SK-N-SH (cell line): ENCODE measurements at regions not wholly inside any gene's neighbourhood (a gene's known extent, or its start where the extent isn't known, plus 50 kb on each side); places are given as distances from the start of the nearest gene placed in this dataset.

Experiments
- CTCF ChIA-PET: fragments of 300-600, 350-600 bp; formaldehyde crosslinking; extraction: SDS; loops from one replicate; lab custom pipeline; 2021; lab: Yijun Ruan, JAX
- POLR2A ChIA-PET: fragments of 350-600 bp; sonication (Branson Sonifier 250); formaldehyde crosslinking; extraction: SDS; loops from one replicate; lab custom pipeline; 2020; ENCODE audit warnings: antibody characterized with exemption, inconsistent platforms; lab: Yijun Ruan, JAX
- DNase-seq: peaks from one replicate; pipeline ENCODE4 v3.0.0; 2012
- H2AFZ ChIP-seq: fragments of 200-600 bp; sonication (generic); 2 replicates; pipeline ENCODE4 v1.8.1; 2016; ENCODE audit warnings: antibody characterized with exemption, mild to moderate bottlenecking, low read depth
- H3F3A ChIP-seq: fragments of 200-600 bp; sonication (generic); replicated peaks from 2 replicates; pipeline ENCODE3; 2016; ENCODE audit warnings: antibody characterized with exemption, mild to moderate bottlenecking; ENCODE audit not compliant: insufficient read depth
- H3K27ac ChIP-seq, 2 experiments: fragments of 200-500 bp in 1 of 2; fragments of 200-600 bp in 1 of 2; sonication (Bioruptor generic) in 1 of 2; sonication (generic), shearing (Covaris generic) in 1 of 2; 2 replicates each; pipeline versions ENCODE4 v1.5.1 to v1.6.1; 2014 to 2016; ENCODE audit warnings: low read depth in 2 of 2, inconsistent platforms in 1 of 2, low read length in 1 of 2, mild to moderate bottlenecking in 1 of 2, mixed read lengths in 1 of 2
- H3K27me3 ChIP-seq: fragments of 200-600 bp; sonication (generic), shearing (Covaris generic); 2 replicates; pipeline ENCODE4 v1.6.1; 2016; ENCODE audit warnings: mixed run types; ENCODE audit not compliant: insufficient read depth
- H3K36me3 ChIP-seq, 2 experiments: fragments of 200-500 bp in 1 of 2; fragments of 200-600 bp in 1 of 2; sonication (Bioruptor generic) in 1 of 2; sonication (generic) in 1 of 2; replicated peaks in 1 of 2; 2 replicates each; pipeline versions ENCODE3 to v1.5.1; 2014 to 2016; ENCODE audit warnings: low read length in 1 of 2, mild to moderate bottlenecking in 1 of 2; ENCODE audit not compliant: insufficient read depth in 2 of 2, control insufficient read depth in 1 of 2
- H3K4me1 ChIP-seq, 2 experiments: fragments of 200-500 bp in 1 of 2; fragments of 200-600 bp in 1 of 2; sonication (Bioruptor generic) in 1 of 2; sonication (generic), shearing (Covaris generic) in 1 of 2; 2 replicates each; pipeline versions ENCODE4 v1.5.1 to v1.6.1; 2014 to 2016; ENCODE audit warnings: low read depth in 1 of 2, low read length in 1 of 2, mixed run types in 1 of 2; ENCODE audit not compliant: insufficient read depth in 2 of 2, control insufficient read depth in 1 of 2
- H3K4me2 ChIP-seq: fragments of 200-600 bp; sonication (generic), shearing (Covaris generic); 2 replicates; pipeline ENCODE4 v1.6.1; 2017; ENCODE audit warnings: mixed run types
- H3K4me3 ChIP-seq, 2 experiments: fragments of 200-500 bp in 1 of 2; fragments of 200-600 bp in 1 of 2; sonication (Bioruptor generic) in 1 of 2; sonication (generic), shearing (Covaris generic) in 1 of 2; 2 replicates each; pipeline versions ENCODE4 v1.5.1 to v1.8.1; 2014 to 2016; ENCODE audit warnings: low read depth in 2 of 2, inconsistent platforms in 1 of 2, low read length in 1 of 2, mild to moderate bottlenecking in 1 of 2, mixed read lengths in 1 of 2, moderate library complexity in 1 of 2
- H3K79me2 ChIP-seq: fragments of 200-600 bp; sonication (generic); 2 replicates; pipeline ENCODE4 v1.8.1; 2017; ENCODE audit warnings: mild to moderate bottlenecking; ENCODE audit not compliant: insufficient read depth
- H3K9ac ChIP-seq: fragments of 200-600 bp; sonication (generic); 2 replicates; pipeline ENCODE4 v1.6.1; 2017; ENCODE audit warnings: mixed run types
- H3K9me2 ChIP-seq: fragments of 200-600 bp; sonication (generic); 2 replicates; pipeline ENCODE4 v1.6.1; 2017; ENCODE audit warnings: mixed run types
- H3K9me3 ChIP-seq: fragments of 200-600 bp; sonication (generic); 2 replicates; pipeline ENCODE4 v1.6.1; 2017; ENCODE audit warnings: mixed run types, mild to moderate bottlenecking, moderate library complexity
- H4K20me1 ChIP-seq: fragments of 200-600 bp; sonication (generic); 2 replicates; pipeline ENCODE4 v1.6.1; 2017; ENCODE audit warnings: mild to moderate bottlenecking, mixed run types; ENCODE audit not compliant: insufficient read depth
- CHD2 ChIP-seq: fragments of 150-350 bp; IDR thresholded peaks from 2 replicates; pipeline ENCODE4 v1.6.1; 2018; ENCODE audit warnings: low read length; ENCODE audit not compliant: partially characterized antibody
- ELF1 ChIP-seq: IDR thresholded peaks from 2 replicates; pipeline ENCODE4 v1.4.0; 2012
- EP300 ChIP-seq, 2 experiments: IDR thresholded peaks; 2 replicates each; pipeline versions ENCODE4 v1.4.0 to v1.6.1; 2012; ENCODE audit warnings: borderline replicate concordance in 1 of 2, low read depth in 1 of 2, low read length in 1 of 2
- EZH2phosphoT487 ChIP-seq: fragments of 200-600 bp; sonication (generic); IDR thresholded peaks from 2 replicates; pipeline ENCODE4 v1.6.1; 2017; ENCODE audit warnings: low read depth, mixed run types, mild to moderate bottlenecking, antibody characterized with exemption, moderate library complexity, borderline replicate concordance
- FOSL2 ChIP-seq: IDR thresholded peaks from 2 replicates; pipeline ENCODE4 v1.4.0; 2012; ENCODE audit warnings: low read depth, mild to moderate bottlenecking, moderate library complexity, borderline replicate concordance
- FOXJ3 ChIP-seq: sonication (generic); formaldehyde crosslinking; IDR thresholded peaks from 2 replicates; pipeline ENCODE4 v1.5.1; 2020; ENCODE audit warnings: mild to moderate bottlenecking, missing genetic modification reagents
- FOXM1 ChIP-seq: IDR thresholded peaks from 2 replicates; pipeline ENCODE4 v1.4.0; 2012; ENCODE audit warnings: low read depth, mild to moderate bottlenecking
- GABPA ChIP-seq: IDR thresholded peaks from 2 replicates; pipeline ENCODE4 v1.4.0; 2012; ENCODE audit warnings: low read depth, mild to moderate bottlenecking
- IRF3 ChIP-seq: fragments of 150-350 bp; IDR thresholded peaks from 2 replicates; pipeline ENCODE4 v1.6.1; 2016; ENCODE audit warnings: mild to moderate bottlenecking, low read depth, low read length
- MAX ChIP-seq: IDR thresholded peaks from 2 replicates; pipeline ENCODE4 v1.4.0; 2012; ENCODE audit warnings: low read depth
- MEF2A ChIP-seq: IDR thresholded peaks from 2 replicates; pipeline ENCODE4 v1.4.0; 2012; ENCODE audit warnings: low read depth, borderline replicate concordance
- MXI1 ChIP-seq: IDR thresholded peaks from 2 replicates; pipeline ENCODE4 v1.6.1; 2012; ENCODE audit warnings: mild to moderate bottlenecking, low read depth, low read length, improper control_type of control experiment
- NFIC ChIP-seq: IDR thresholded peaks from 2 replicates; pipeline ENCODE4 v1.4.0; 2012; ENCODE audit warnings: borderline replicate concordance
- NRF1 ChIP-seq: IDR thresholded peaks from 2 replicates; pipeline ENCODE4 v1.6.1; 2012; ENCODE audit warnings: low read depth, mild to moderate bottlenecking, low read length
- PBX3 ChIP-seq: IDR thresholded peaks from 2 replicates; pipeline ENCODE4; 2012
- POLR2AphosphoS5 ChIP-seq: IDR thresholded peaks from 2 replicates; pipeline ENCODE4 v1.6.1; 2012; ENCODE audit warnings: low read depth, low read length
- RCOR1 ChIP-seq: fragments of 150-350 bp; IDR thresholded peaks from 2 replicates; pipeline ENCODE4 v1.6.1; 2017; ENCODE audit warnings: antibody characterized with exemption, low read length
- RFX5 ChIP-seq: IDR thresholded peaks from 2 replicates; pipeline ENCODE4 v1.6.1; 2012; ENCODE audit warnings: mild to moderate bottlenecking, improper control_type of control experiment, low read length
- SIN3A ChIP-seq: IDR thresholded peaks from 2 replicates; pipeline ENCODE4 v1.6.1; 2012; ENCODE audit warnings: low read depth, mild to moderate bottlenecking, low read length, moderate library complexity, borderline replicate concordance
- SMC3 ChIP-seq: IDR thresholded peaks from 2 replicates; pipeline ENCODE4 v1.6.1; 2012; ENCODE audit warnings: low read depth, low read length, improper control_type of control experiment
- TAF1 ChIP-seq: IDR thresholded peaks from 2 replicates; pipeline ENCODE4 v1.6.1; 2012; ENCODE audit warnings: low read depth, mild to moderate bottlenecking, low read length, moderate library complexity, borderline replicate concordance
- TCF12 ChIP-seq: IDR thresholded peaks from 2 replicates; pipeline ENCODE4 v1.4.0; 2012
- TEAD4 ChIP-seq: IDR thresholded peaks from 2 replicates; pipeline ENCODE4 v1.4.0; 2012; ENCODE audit warnings: mild to moderate bottlenecking, borderline replicate concordance; ENCODE audit not compliant: insufficient read depth
- WGBS: methylation state at CpG from one replicate; pipeline ENCODE4 v1.1.6; 2017; ENCODE audit warnings: low lambda C conversion rate; 5-methylcytosine and 5-hydroxymethylcytosine counted together

GRCh38 chr5:88948746-88949600, 66.0 kb upstream of the MEF2C start:
- no peaks in the 10 kb centered on the region for H3K27me3 ChIP-seq
- WGBS = 58% methylated on average over 2 of the region's 2 CpGs
- H3K79me2 ChIP-seq = no peaks in the 10 kb centered on the region
- no peak for DNase-seq
- H3K4me2 ChIP-seq = no peak overlapping the region
- H2AFZ ChIP-seq = no peak overlapping the region
- no peak for TF ChIP-seq GABPA
- TF ChIP-seq MEF2A = no peak
- TF ChIP-seq MAX = no peak
- TF ChIP-seq POLR2AphosphoS5 = no peak
- no peak for TF ChIP-seq FOXJ3 (CRISPR knock-in tag)
- no peak for TF ChIP-seq PBX3
- no peak for TF ChIP-seq EZH2phosphoT487
- TF ChIP-seq SMC3 = no peak
- TF ChIP-seq FOXM1 = no peak
- no peak for TF ChIP-seq TCF12
- no peak for TF ChIP-seq NRF1
- TF ChIP-seq RFX5 = no peak
- no peak for TF ChIP-seq FOSL2
- no peak for TF ChIP-seq ELF1
- TF ChIP-seq TAF1 = no peak
- TF ChIP-seq, all 33 proteins: peak for 0
- no peaks in the 10 kb centered on the region for H3K9me3 ChIP-seq
- H3F3A ChIP-seq = no peaks in the 10 kb centered on the region
- POLR2A ChIA-PET = no interaction called here
- peaks cover 0 to 3% of the 10 kb centered on the region in 2 experiments; a peak in 2 of 4 replicates for H3K4me1 ChIP-seq
- H3K4me3 ChIP-seq = no peak overlapping the region
- no peak overlapping the region for H3K27ac ChIP-seq
- no peaks in the 10 kb centered on the region for H4K20me1 ChIP-seq
- H3K9ac ChIP-seq = no peak overlapping the region
- CTCF ChIA-PET = interaction anchor here (1.0 kb wide), 1 partner anchor 59 kb away, joined by 3 read pairs; no protein-coding TSS in a partner anchor
- no peaks in the 10 kb centered on the region for H3K9me2 ChIP-seq
- H3K36me3 ChIP-seq = no peaks in the 10 kb centered on the region

- Histone ChIP-seq H3K9me3 (no peaks in the 10 kb centered on the region), H3K27ac (no peak overlapping the region), H3K36me3 (no peaks in the 10 kb centered on the region), H3K4me3 (no peak overlapping the region), H3K79me2 (no peaks in the 10 kb centered on the region), H3K4me1 (peaks cover 0 to 5% of the 10 kb centered on the region in 2 experiments; a peak in 1 of 4 replicates), H3K27me3 (no peaks in the 10 kb centered on the region), H3F3A (no peaks in the 10 kb centered on the region), H3K9ac (no peak overlapping the region), H3K9me2 (no peaks in the 10 kb centered on the region), H4K20me1 (no peaks in the 10 kb centered on the region), H2AFZ (no peak overlapping the region), H3K4me2 (no peak overlapping the region)
- TF ChIP-seq NFIC (no peak), SIN3A (no peak), CHD2 (no peak), ELF1 (no peak), MXI1 (no peak), POLR2AphosphoS5 (no peak), GABPA (no peak), PBX3 (no peak), RCOR1 (no peak), TCF12 (no peak), TEAD4 (no peak), SMC3 (no peak), EP300 (IDR thresholded peaks at IDR 0.05; ENCODE audit: borderline replicate concordance in 1 of 2, low read depth in 1 of 2, low read length in 1 of 2) (no peak), IRF3 (no peak), MEF2A (no peak), TAF1 (no peak)
- DNase-seq = peak; percentile 10
- POLR2A ChIA-PET = no interaction called here
- CTCF ChIA-PET = interaction anchor here (0.8 to 2.2 kb wide), 2 partner anchors 8 to 17 kb away, joined by 3 to 6 read pairs; no protein-coding TSS in a partner anchor
- 48% methylated on average over 8 of the region's 8 CpGs for WGBS
These were observed 62.0 kb upstream of the MEF2C start for GRCh38 chr5:88944751-88945531.
